Astrocyte (in vitro differentiated cells and primary cell): ENCODE measurements at regions not wholly inside any gene's neighbourhood (a gene's known extent, or its start where the extent isn't known, plus 50 kb on each side); places are given as distances from the start of the nearest gene placed in this dataset.

Experiments
- CTCF ChIP-seq: IDR thresholded peaks from 2 replicates; pipeline ENCODE4 v1.5.1; 2011; ENCODE audit warnings: low read depth, mild to moderate bottlenecking, inconsistent platforms, low read length, moderate library complexity; ENCODE audit not compliant: insufficient read depth
- EZH2 ChIP-seq: IDR thresholded peaks from 2 replicates; pipeline ENCODE4 v1.6.1; 2012; ENCODE audit warnings: mild to moderate bottlenecking, low read length, inconsistent platforms; ENCODE audit not compliant: insufficient read depth

GRCh38 chr12:70028918-70029317 lies 203.9 kb downstream of the MYRFL start:
- TF ChIP-seq CTCF (no peak), EZH2 (no peak)
